ENCODE measurements at regions not wholly inside any gene's neighbourhood (a gene's known extent, or its start where the extent isn't known, plus 50 kb on each side); places are given as distances from the start of the nearest gene placed in this dataset.

GRCh38 chr2:176395273-176395854 lies 126.1 kb downstream of the MTX2 start:
- no peaks in the 10 kb centered on the region for H3K79me1 ChIP-seq (ENCODE audit: low read length)
- H3K56ac ChIP-seq (ENCODE audit: low read length) = no peak overlapping the region
- H3K36me3 ChIP-seq (ENCODE audit: control insufficient read depth, insufficient read depth, low read length) = no peaks in the 10 kb centered on the region
- H2BK15ac ChIP-seq (replicated peaks; ENCODE audit: low read depth) = no peak overlapping the region
- H3K4me3 ChIP-seq (ENCODE audit: low read length) = no peak overlapping the region
- no peak overlapping the region for H2BK120ac ChIP-seq (ENCODE audit: low read depth, low read length)
- H4K8ac ChIP-seq (ENCODE audit: low read depth, low read length) = no peak overlapping the region
- no peak overlapping the region for H3K23ac ChIP-seq (ENCODE audit: low read length)
- no peak overlapping the region for H3K4ac ChIP-seq (ENCODE audit: low read depth, low read length)
- no peaks in the 10 kb centered on the region for H3K4me1 ChIP-seq (ENCODE audit: control insufficient read depth, low read depth, low read length)
- H3K79me2 ChIP-seq (ENCODE audit: control insufficient read depth, insufficient read depth, low read length) = no peaks in the 10 kb centered on the region
- H3K4me2 ChIP-seq (ENCODE audit: low read length) = no peak overlapping the region
- no peak overlapping the region for H3K9ac ChIP-seq (ENCODE audit: low read length)
- H3K27ac ChIP-seq (ENCODE audit: low read depth, low read length) = no peak overlapping the region
- H3K27me3 ChIP-seq (ENCODE audit: insufficient read depth, low read length, poor library complexity) = no peaks in the 10 kb centered on the region
- H2AK5ac ChIP-seq (ENCODE audit: low read length) = no peak overlapping the region
- no peak overlapping the region for H2BK5ac ChIP-seq (ENCODE audit: low read length)
- H3K18ac ChIP-seq (ENCODE audit: low read length) = no peak overlapping the region
- WGBS (ENCODE audit: extremely low coverage, insufficient coverage, low lambda C conversion rate) = no CpG with 5 or more reads among the region's 3 CpGs
- no peak for DNase-seq
- no peak overlapping the region for H4K5ac ChIP-seq (ENCODE audit: low read length)

- no peak overlapping the region for H2BK15ac ChIP-seq (replicated peaks; ENCODE audit: low read depth)
- H3K4me2 ChIP-seq (ENCODE audit: low read length) = no peak overlapping the region
- H2BK120ac ChIP-seq (ENCODE audit: low read depth, low read length) = no peak overlapping the region
- WGBS (ENCODE audit: extremely low coverage, insufficient coverage, low lambda C conversion rate) = no CpG with 5 or more reads among the region's 2 CpGs
- H4K5ac ChIP-seq (ENCODE audit: low read length) = no peak overlapping the region
- H4K8ac ChIP-seq (ENCODE audit: low read depth, low read length) = no peak overlapping the region
- no peak overlapping the region for H2AK5ac ChIP-seq (ENCODE audit: low read length)
- no peaks in the 10 kb centered on the region for H3K4me1 ChIP-seq (ENCODE audit: control insufficient read depth, low read depth, low read length)
- no peak for DNase-seq
- H3K79me1 ChIP-seq (ENCODE audit: low read length) = no peaks in the 10 kb centered on the region
- H3K56ac ChIP-seq (ENCODE audit: low read length) = no peak overlapping the region
- H3K4ac ChIP-seq (ENCODE audit: low read depth, low read length) = no peak overlapping the region
- no peak overlapping the region for H3K4me3 ChIP-seq (ENCODE audit: low read length)
- no peak overlapping the region for H3K27ac ChIP-seq (ENCODE audit: low read depth, low read length)
- no peak overlapping the region for H3K9ac ChIP-seq (ENCODE audit: low read length)
- H2BK5ac ChIP-seq (ENCODE audit: low read length) = no peak overlapping the region
- H3K18ac ChIP-seq (ENCODE audit: low read length) = no peak overlapping the region
- no peaks in the 10 kb centered on the region for H3K27me3 ChIP-seq (ENCODE audit: insufficient read depth, low read length, poor library complexity)
- no peaks in the 10 kb centered on the region for H3K79me2 ChIP-seq (ENCODE audit: control insufficient read depth, insufficient read depth, low read length)
- H3K23ac ChIP-seq (ENCODE audit: low read length) = no peak overlapping the region
- H3K36me3 ChIP-seq (ENCODE audit: control insufficient read depth, insufficient read depth, low read length) = no peaks in the 10 kb centered on the region
Observed at GRCh38 chr2:176398243-176399073, 129.2 kb downstream of the MTX2 start.

- no peaks in the 10 kb centered on the region for H3K36me3 ChIP-seq (ENCODE audit: control insufficient read depth, insufficient read depth, low read length)
- H2AK5ac ChIP-seq (ENCODE audit: low read length) = no peak overlapping the region
- H2BK120ac ChIP-seq (ENCODE audit: low read depth, low read length) = no peak overlapping the region
- H3K23ac ChIP-seq (ENCODE audit: low read length) = no peak overlapping the region
- no peak overlapping the region for H3K4me3 ChIP-seq (ENCODE audit: low read length)
- no peak overlapping the region for H3K27ac ChIP-seq (ENCODE audit: low read depth, low read length)
- no peak overlapping the region for H3K18ac ChIP-seq (ENCODE audit: low read length)
- no peak overlapping the region for H3K4ac ChIP-seq (ENCODE audit: low read depth, low read length)
- H3K4me1 ChIP-seq (ENCODE audit: control insufficient read depth, low read depth, low read length) = no peaks in the 10 kb centered on the region
- no peaks in the 10 kb centered on the region for H3K79me1 ChIP-seq (ENCODE audit: low read length)
- no peak overlapping the region for H2BK5ac ChIP-seq (ENCODE audit: low read length)
- H3K27me3 ChIP-seq (ENCODE audit: insufficient read depth, low read length, poor library complexity) = no peaks in the 10 kb centered on the region
- DNase-seq = no peak
- no peak overlapping the region for H4K8ac ChIP-seq (ENCODE audit: low read depth, low read length)
- H3K4me2 ChIP-seq (ENCODE audit: low read length) = no peak overlapping the region
- H4K5ac ChIP-seq (ENCODE audit: low read length) = no peak overlapping the region
- H2BK15ac ChIP-seq (replicated peaks; ENCODE audit: low read depth) = no peak overlapping the region
- no peak overlapping the region for H3K9ac ChIP-seq (ENCODE audit: low read length)
- no peaks in the 10 kb centered on the region for H3K79me2 ChIP-seq (ENCODE audit: control insufficient read depth, insufficient read depth, low read length)
- H3K56ac ChIP-seq (ENCODE audit: low read length) = no peak overlapping the region
Observed at GRCh38 chr2:176399074-176399598, 129.9 kb downstream of the MTX2 start.

GRCh38 chr2:176405477-176405876 lies 136.2 kb downstream of the MTX2 start:
- Histone ChIP-seq H3K79me2 (ENCODE audit: control insufficient read depth, insufficient read depth, low read length) (no peaks in the 10 kb centered on the region), H2AK5ac (ENCODE audit: low read length) (no peak overlapping the region), H2BK120ac (ENCODE audit: low read depth, low read length) (no peak overlapping the region), H3K4me3 (ENCODE audit: low read length) (no peak overlapping the region), H3K27me3 (ENCODE audit: insufficient read depth, low read length, poor library complexity) (no peaks in the 10 kb centered on the region), H4K8ac (ENCODE audit: low read depth, low read length) (no peak overlapping the region), H3K4me1 (ENCODE audit: control insufficient read depth, low read depth, low read length) (no peaks in the 10 kb centered on the region), H3K4me2 (ENCODE audit: low read length) (no peak overlapping the region), H3K4ac (ENCODE audit: low read depth, low read length) (no peak overlapping the region), H3K9ac (ENCODE audit: low read length) (no peak overlapping the region), H2BK5ac (ENCODE audit: low read length) (no peak overlapping the region), H4K5ac (ENCODE audit: low read length) (no peak overlapping the region), H3K79me1 (ENCODE audit: low read length) (no peaks in the 10 kb centered on the region), H3K27ac (ENCODE audit: low read depth, low read length) (no peak overlapping the region), H3K23ac (ENCODE audit: low read length) (no peak overlapping the region), H3K36me3 (ENCODE audit: control insufficient read depth, insufficient read depth, low read length) (no peaks in the 10 kb centered on the region), H2BK15ac (replicated peaks; ENCODE audit: low read depth) (no peak overlapping the region), H3K18ac (ENCODE audit: low read length) (no peak overlapping the region), H3K56ac (ENCODE audit: low read length) (no peak overlapping the region)
- DNase-seq = no peak
- WGBS (ENCODE audit: extremely low coverage, insufficient coverage, low lambda C conversion rate) = no CpG with 5 or more reads among the region's 4 CpGs

- no peaks in the 10 kb centered on the region for H3K4me1 ChIP-seq (ENCODE audit: control insufficient read depth, low read depth, low read length)
- H3K79me2 ChIP-seq (ENCODE audit: control insufficient read depth, insufficient read depth, low read length) = no peaks in the 10 kb centered on the region
- DNase-seq = no peak
- H3K18ac ChIP-seq (ENCODE audit: low read length) = no peak overlapping the region
- no peak overlapping the region for H4K5ac ChIP-seq (ENCODE audit: low read length)
- no peaks in the 10 kb centered on the region for H3K79me1 ChIP-seq (ENCODE audit: low read length)
- no peak overlapping the region for H2BK5ac ChIP-seq (ENCODE audit: low read length)
- H3K27ac ChIP-seq (ENCODE audit: low read depth, low read length) = no peak overlapping the region
- H2BK15ac ChIP-seq (replicated peaks; ENCODE audit: low read depth) = no peak overlapping the region
- no peak overlapping the region for H3K9ac ChIP-seq (ENCODE audit: low read length)
- no peak overlapping the region for H3K4me3 ChIP-seq (ENCODE audit: low read length)
- no peak overlapping the region for H4K8ac ChIP-seq (ENCODE audit: low read depth, low read length)
- no peak overlapping the region for H3K23ac ChIP-seq (ENCODE audit: low read length)
- no peak overlapping the region for H2BK120ac ChIP-seq (ENCODE audit: low read depth, low read length)
- H3K4me2 ChIP-seq (ENCODE audit: low read length) = no peak overlapping the region
- no peak overlapping the region for H2AK5ac ChIP-seq (ENCODE audit: low read length)
- no peaks in the 10 kb centered on the region for H3K36me3 ChIP-seq (ENCODE audit: control insufficient read depth, insufficient read depth, low read length)
- no peak overlapping the region for H3K56ac ChIP-seq (ENCODE audit: low read length)
- no peak overlapping the region for H3K4ac ChIP-seq (ENCODE audit: low read depth, low read length)
- no peaks in the 10 kb centered on the region for H3K27me3 ChIP-seq (ENCODE audit: insufficient read depth, low read length, poor library complexity)
Observed at GRCh38 chr2:176407706-176408105, 138.5 kb downstream of the MTX2 start.
